ENCODE measurements at regions not wholly inside any gene's neighbourhood (a gene's known extent, or its start where the extent isn't known, plus 50 kb on each side); places are given as distances from the start of the nearest gene placed in this dataset.

DNA sequence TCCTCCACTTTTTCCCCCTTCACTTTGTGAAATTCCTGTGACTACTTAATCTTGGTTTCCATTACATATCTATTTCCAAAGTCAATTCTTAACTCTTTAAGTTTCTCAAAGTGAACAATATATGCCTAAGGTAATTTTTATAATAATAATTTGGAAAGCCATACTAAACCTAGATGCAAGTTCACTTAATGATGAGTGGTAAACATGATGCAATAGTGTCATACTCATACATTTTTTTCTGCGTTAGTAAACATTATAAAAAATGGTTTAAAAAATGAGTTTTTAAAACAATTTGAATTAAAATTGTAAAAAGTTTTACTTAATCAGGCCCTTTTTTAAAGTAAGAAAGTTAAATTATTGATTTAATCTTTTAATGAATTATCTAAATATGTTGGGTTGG, 659.4 kb upstream of the FZD8 start (continued):
- no peak for TF ChIP-seq CEBPB (IDR thresholded peaks at IDR 0.05; ENCODE audit: low read depth, low read length)
- no peak for TF ChIP-seq EZH2 (IDR thresholded peaks at IDR 0.05; ENCODE audit: low read depth, low read length, severe bottlenecking)
- TF ChIP-seq CBX5 (IDR thresholded peaks at IDR 0.05; ENCODE audit: low read depth, low read length): no peak
